ENCODE measurements at regions not wholly inside any gene's neighbourhood (a gene's known extent, or its start where the extent isn't known, plus 50 kb on each side); places are given as distances from the start of the nearest gene placed in this dataset.

DNA sequence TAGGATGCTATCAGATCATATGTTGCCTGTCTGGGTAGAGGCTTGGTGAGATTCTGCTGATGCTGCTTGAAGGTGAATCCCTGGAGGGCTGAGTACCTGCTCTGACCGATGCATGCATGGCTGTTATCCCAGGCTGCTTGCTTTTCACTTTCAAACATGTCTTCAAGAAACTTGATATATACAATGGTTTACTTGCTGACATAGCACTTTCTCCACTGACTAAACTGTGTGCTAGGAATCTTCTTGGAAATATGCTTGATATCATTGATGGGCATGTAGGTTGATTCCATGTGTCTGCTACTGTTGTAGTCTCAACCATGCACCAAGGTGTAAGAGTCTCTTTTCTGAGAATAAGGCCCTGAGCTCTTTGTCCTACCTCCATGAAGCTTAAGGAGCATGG is 79.6 kb upstream of the WDR1 start:
- no peaks in the 10 kb centered on the region for H3K27me3 ChIP-seq (ENCODE audit: control insufficient read depth, insufficient read depth, low read length)
- no peak overlapping the region for H3K4me3 ChIP-seq (ENCODE audit: low read length)
- H3K4me1 ChIP-seq (ENCODE audit: control insufficient read depth, insufficient read depth, low read length): no peaks in the 10 kb centered on the region
- H3K27ac ChIP-seq (ENCODE audit: low read depth, low read length): no peak overlapping the region
- H3K36me3 ChIP-seq (ENCODE audit: control insufficient read depth, insufficient read depth, low read length): no peaks in the 10 kb centered on the region
- no peak overlapping the region for H3K9ac ChIP-seq (ENCODE audit: low read length)

DNA sequence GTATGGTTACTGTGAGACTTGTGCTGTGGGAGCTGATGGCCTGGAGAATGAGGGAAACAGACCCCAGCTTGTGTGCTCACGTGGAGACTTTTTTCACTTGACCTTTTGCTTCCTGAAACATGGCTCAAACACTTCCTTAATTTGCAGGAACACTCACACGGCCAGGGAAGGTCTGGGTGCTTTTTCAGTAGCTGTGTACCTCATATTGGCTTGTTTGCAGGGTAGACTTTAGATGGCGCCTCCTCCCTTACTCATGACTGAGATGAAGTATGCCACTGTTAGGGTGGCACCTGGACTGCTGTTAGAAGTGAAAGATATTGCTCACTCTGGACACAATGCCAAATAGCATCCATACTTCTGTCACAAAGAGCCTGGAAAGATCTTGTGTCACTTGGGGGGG is 75.7 kb upstream of the WDR1 start:
- Histone ChIP-seq H3K27me3 (ENCODE audit: control insufficient read depth, insufficient read depth, low read length) (no peaks in the 10 kb centered on the region), H3K36me3 (ENCODE audit: control insufficient read depth, insufficient read depth, low read length) (no peaks in the 10 kb centered on the region), H3K9ac (ENCODE audit: low read length) (no peak overlapping the region), H3K4me1 (ENCODE audit: control insufficient read depth, insufficient read depth, low read length) (no peaks in the 10 kb centered on the region), H3K27ac (ENCODE audit: low read depth, low read length) (no peak overlapping the region), H3K4me3 (ENCODE audit: low read length) (no peak overlapping the region)

DNA sequence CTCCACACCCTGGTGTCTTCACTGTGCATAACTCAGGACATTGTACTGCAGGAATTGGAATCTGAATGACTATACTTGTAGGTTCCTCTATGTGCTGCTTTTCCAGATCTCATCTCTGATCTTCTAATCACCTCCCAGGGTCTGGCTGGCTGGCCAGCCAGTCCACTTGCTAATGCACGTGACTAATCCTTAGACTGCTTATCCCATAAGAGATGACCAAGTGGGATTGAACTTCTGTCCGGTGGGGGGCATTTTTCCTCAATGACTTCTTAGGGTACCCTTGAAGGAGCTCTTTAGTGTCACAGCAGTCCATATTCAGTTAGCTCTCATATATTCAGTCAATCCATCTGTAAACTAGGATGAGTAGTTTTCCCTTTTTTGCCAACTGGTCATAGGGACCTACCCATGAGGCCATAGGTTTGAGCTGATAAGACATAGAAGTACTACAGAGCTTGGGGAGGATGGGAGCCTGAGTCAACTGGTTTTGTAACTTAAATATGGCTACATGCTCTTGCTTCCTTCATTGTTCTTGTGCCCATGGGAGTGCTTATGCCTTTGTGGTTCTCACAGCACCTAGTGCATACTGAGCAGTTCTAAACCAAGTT is 71.9 kb upstream of the WDR1 start:
- Histone ChIP-seq H3K27ac (ENCODE audit: low read depth, low read length) (no peak overlapping the region), H3K36me3 (ENCODE audit: control insufficient read depth, insufficient read depth, low read length) (no peaks in the 10 kb centered on the region), H3K4me1 (ENCODE audit: control insufficient read depth, insufficient read depth, low read length) (no peaks in the 10 kb centered on the region), H3K9ac (ENCODE audit: low read length) (no peak overlapping the region), H3K27me3 (ENCODE audit: control insufficient read depth, insufficient read depth, low read length) (no peaks in the 10 kb centered on the region), H3K4me3 (ENCODE audit: low read length) (no peak overlapping the region)

DNA sequence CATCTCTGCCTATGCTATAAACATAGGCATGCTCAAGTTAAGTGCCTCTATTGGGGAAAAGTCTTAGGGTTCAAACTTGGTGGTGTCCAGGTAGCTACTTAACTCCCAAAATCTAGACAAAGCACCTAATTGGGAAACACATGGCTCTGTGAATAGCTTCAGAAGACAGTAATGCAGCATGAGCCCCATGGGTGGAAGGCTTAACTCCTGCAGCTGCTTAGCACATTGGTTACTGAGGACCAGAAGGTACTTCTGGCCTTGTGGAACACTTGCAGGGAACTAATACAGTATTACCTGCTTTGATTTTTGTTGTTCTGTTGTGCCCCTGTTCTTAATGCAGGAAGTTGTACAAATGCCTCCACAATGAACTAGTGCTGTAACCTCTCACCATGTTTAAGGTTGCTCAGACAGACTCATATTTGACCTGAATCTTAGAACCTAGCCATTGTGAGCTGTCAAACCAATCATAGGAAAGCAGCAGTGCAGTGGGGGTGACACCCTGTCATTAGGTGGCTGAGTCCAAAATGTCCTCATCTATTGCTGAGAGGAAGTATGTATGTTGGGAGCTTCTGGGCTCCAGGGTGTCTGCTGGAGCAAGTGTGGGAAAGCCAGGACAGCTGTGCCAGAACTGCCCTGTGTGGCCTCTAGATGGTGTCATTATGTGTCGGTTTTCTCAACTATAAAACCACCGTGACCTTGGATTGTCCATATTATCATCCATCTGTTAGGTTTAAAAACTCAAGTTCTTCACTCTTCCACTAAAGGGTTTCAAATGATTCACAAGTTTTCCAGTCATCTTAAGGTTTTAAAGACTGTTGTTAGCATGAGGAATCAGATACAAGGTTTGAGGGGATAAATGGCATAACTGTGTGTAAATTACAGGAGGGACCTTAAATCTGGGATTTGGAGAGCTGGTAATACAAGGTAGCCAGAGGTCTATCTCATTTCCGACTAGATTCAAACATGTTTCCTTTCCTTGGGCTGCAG is 69.9 kb upstream of the WDR1 start:
- no peaks in the 10 kb centered on the region for H3K4me1 ChIP-seq (ENCODE audit: control insufficient read depth, insufficient read depth, low read length)
- H3K36me3 ChIP-seq (ENCODE audit: control insufficient read depth, insufficient read depth, low read length): no peaks in the 10 kb centered on the region
- no peak overlapping the region for H3K9ac ChIP-seq (ENCODE audit: low read length)
- no peak overlapping the region for H3K4me3 ChIP-seq (ENCODE audit: low read length)
- no peak overlapping the region for H3K27ac ChIP-seq (ENCODE audit: low read depth, low read length)
- no peaks in the 10 kb centered on the region for H3K27me3 ChIP-seq (ENCODE audit: control insufficient read depth, insufficient read depth, low read length)

DNA sequence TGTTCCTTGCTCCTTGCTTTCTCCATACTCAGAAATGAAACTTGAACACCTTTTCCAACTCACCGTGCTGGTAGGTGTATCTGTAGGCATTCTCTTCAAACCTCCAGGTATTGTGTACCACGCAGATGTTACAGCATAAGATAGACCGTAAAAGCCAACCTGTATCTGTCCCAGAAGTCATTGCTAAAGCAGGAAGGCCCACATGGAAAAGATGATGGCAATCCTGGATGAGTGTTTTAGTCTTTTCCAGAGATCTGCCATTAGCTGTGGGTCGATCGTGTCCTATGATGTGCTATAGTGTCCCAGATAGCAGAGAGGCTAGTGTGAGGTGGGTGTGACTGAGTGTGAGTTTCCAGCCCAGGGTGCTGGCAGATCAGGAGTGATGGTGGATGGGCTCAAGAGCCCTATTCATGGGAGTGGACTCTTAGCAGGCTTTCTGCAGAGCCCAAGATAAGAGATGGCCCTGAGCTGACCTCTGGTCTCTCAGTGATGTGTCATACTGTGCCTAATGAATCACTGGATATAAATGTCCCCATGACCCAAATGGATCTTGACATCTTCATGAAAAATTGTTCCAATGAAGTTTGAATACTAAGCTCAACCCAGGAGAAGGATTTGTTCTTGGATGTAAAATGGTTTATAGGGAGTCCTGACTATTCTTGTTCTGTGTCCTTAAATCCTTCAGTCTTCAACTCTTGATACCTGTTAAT is 69.1 kb upstream of the WDR1 start:
- Histone ChIP-seq H3K27me3 (ENCODE audit: control insufficient read depth, insufficient read depth, low read length) (no peaks in the 10 kb centered on the region), H3K4me3 (ENCODE audit: low read length) (no peak overlapping the region), H3K4me1 (ENCODE audit: control insufficient read depth, insufficient read depth, low read length) (no peaks in the 10 kb centered on the region), H3K36me3 (ENCODE audit: control insufficient read depth, insufficient read depth, low read length) (no peaks in the 10 kb centered on the region), H3K27ac (ENCODE audit: low read depth, low read length) (no peak overlapping the region), H3K9ac (ENCODE audit: low read length) (no peak overlapping the region)

DNA sequence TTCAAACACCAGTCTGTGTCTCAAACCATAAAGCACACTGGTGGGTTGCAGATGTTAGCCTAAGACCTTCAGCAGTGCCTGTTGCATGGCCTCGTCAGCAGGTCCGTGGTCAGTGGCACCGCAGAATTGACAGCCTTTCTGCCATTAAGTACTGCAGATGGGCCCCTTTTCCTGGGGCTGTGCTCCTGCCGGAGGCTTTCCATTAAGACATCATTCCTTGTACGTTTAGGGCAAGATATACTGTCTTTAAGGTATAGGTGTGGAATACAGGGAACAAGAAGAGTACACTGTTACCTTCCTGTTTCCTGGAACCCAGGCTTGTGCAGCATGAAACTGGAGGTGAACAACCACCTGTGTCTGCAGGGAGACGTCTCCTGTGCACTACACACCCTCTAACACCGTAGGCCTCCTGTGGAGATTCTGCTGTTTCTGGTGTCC is 67.9 kb upstream of the WDR1 start:
- no peak overlapping the region for H3K27ac ChIP-seq (ENCODE audit: low read depth, low read length)
- H3K9ac ChIP-seq (ENCODE audit: low read length): no peak overlapping the region
- no peaks in the 10 kb centered on the region for H3K4me1 ChIP-seq (ENCODE audit: control insufficient read depth, insufficient read depth, low read length)
- H3K4me3 ChIP-seq (ENCODE audit: low read length): no peak overlapping the region
- no peaks in the 10 kb centered on the region for H3K36me3 ChIP-seq (ENCODE audit: control insufficient read depth, insufficient read depth, low read length)
- no peaks in the 10 kb centered on the region for H3K27me3 ChIP-seq (ENCODE audit: control insufficient read depth, insufficient read depth, low read length)

DNA sequence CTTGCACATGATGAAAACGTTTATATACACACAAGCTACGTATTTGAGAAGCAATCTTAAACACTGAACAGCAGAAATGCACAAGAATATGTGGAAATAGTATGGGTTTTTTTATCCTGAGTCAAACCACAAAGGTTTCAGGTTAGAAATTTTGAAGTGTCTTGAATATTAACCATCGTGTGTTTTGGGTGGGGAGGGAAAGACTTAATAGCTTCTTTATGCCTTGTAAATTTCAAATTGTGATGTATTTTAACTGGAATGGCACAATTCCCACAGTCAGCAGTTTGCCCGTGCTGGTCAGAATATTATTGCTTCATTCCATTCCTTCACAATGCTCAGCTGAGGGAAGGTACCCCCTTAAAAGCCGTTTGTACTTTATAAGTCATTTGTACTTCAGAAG is 67.4 kb upstream of the WDR1 start:
- no peak overlapping the region for H3K4me3 ChIP-seq (ENCODE audit: low read length)
- no peak overlapping the region for H3K27ac ChIP-seq (ENCODE audit: low read depth, low read length)
- H3K9ac ChIP-seq (ENCODE audit: low read length): no peak overlapping the region
- H3K36me3 ChIP-seq (ENCODE audit: control insufficient read depth, insufficient read depth, low read length): no peaks in the 10 kb centered on the region
- no peaks in the 10 kb centered on the region for H3K27me3 ChIP-seq (ENCODE audit: control insufficient read depth, insufficient read depth, low read length)
- H3K4me1 ChIP-seq (ENCODE audit: control insufficient read depth, insufficient read depth, low read length): no peaks in the 10 kb centered on the region

DNA sequence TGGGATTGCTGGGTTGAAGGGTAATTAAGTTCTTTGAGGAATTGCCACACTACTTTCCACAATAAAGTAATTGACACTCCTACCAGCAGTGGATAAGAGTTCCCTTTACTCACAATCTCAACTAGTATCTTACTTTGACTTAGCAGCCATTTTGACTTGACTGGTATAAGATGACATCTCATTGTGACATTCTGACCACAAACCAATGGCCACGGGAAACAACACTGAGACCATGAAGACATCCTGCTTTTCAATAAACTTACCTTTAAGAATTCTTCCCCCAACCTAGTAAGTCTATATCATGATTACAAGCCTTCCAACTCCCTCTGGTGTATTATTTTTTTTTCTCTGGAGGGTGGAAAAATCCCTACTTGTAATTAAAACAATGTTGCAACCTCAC is 66.9 kb upstream of the WDR1 start:
- Histone ChIP-seq H3K27ac (ENCODE audit: low read depth, low read length) (no peak overlapping the region), H3K36me3 (ENCODE audit: control insufficient read depth, insufficient read depth, low read length) (no peaks in the 10 kb centered on the region), H3K4me3 (ENCODE audit: low read length) (no peak overlapping the region), H3K4me1 (ENCODE audit: control insufficient read depth, insufficient read depth, low read length) (no peaks in the 10 kb centered on the region), H3K27me3 (ENCODE audit: control insufficient read depth, insufficient read depth, low read length) (no peaks in the 10 kb centered on the region), H3K9ac (ENCODE audit: low read length) (no peak overlapping the region)

DNA sequence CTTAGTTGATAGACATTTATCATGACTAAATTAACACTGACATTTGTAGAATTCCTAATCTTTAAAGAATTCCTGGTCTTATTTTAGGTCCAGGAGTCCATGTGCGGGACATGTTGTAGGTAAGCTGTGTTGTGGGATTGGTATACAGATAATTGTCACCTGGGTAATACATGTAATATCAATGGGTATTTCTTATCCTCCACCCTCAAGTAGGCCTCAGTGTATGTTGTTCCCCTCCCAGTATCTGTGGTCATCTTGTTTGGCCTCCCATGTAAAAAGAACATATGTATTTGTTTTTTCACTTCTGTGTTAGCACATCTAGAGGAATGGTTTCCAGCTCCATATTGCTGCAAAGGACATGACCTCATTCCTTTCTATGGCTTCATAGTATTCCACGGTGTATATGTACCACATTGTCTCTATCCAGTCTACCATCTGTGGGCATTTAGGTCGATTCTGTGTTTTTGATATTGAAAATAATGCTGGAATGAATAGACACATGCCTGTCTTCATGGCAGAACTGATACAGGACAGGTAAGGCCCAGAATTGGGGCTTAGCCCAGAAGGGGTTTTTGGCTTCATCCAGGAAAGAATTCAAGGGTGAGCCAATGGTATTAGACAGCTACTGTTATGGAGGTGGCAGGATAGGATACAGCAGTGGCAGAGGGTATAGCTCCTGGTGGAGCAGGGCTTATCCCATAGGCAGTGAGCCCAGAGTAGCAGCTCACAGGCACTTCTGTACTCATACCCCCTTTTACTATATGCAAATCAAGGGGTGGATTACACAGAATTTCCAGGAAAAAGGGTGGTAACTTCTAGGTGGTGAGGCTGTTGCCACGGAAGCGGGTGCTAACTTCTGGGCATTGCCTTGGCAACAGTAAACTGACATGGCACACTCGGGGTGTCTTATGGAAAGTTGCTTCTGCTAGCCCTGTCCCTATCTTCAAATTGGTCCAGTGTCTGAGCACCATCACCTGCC is 66.1 kb upstream of the WDR1 start:
- Histone ChIP-seq H3K4me1 (ENCODE audit: control insufficient read depth, insufficient read depth, low read length) (no peaks in the 10 kb centered on the region), H3K36me3 (ENCODE audit: control insufficient read depth, insufficient read depth, low read length) (no peaks in the 10 kb centered on the region), H3K4me3 (ENCODE audit: low read length) (no peak overlapping the region), H3K27me3 (ENCODE audit: control insufficient read depth, insufficient read depth, low read length) (no peaks in the 10 kb centered on the region), H3K27ac (ENCODE audit: low read depth, low read length) (no peak overlapping the region), H3K9ac (ENCODE audit: low read length) (no peak overlapping the region)

DNA sequence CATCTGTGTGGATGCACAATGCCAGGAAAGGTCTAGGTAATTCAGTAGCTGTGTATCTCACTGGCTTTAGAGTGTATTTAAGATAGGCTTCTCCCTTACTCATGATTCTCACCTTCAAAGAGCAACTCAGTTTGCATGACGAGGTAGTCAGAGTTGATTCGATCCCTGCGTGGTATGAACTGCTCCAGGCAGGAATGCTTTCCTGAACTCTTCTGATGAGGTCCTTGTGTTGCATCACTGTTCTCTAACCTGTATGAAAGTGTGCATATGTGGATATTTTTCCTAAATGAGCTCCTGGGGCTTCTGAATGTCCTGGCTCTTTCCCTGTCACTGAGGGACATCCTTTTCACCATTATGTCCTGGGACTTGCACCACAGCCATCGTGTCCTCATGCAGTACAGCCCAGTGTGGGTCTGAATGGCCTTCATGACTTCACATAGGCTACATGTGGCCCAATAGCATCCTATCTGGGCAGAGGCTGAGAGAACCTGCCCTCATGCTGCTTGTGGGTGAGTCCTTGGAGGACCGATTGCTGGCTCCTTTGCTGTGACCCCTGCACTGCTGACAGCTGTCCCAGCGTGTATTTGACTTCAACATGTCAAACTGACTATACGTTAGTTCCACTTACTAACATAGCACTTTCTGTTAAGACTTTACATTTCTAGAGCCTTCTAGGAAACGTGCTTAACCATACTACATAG is 65.3 kb upstream of the WDR1 start:
- H3K9ac ChIP-seq (ENCODE audit: low read length): no peak overlapping the region
- no peak overlapping the region for H3K4me3 ChIP-seq (ENCODE audit: low read length)
- no peak overlapping the region for H3K27ac ChIP-seq (ENCODE audit: low read depth, low read length)
- no peaks in the 10 kb centered on the region for H3K27me3 ChIP-seq (ENCODE audit: control insufficient read depth, insufficient read depth, low read length)
- no peaks in the 10 kb centered on the region for H3K36me3 ChIP-seq (ENCODE audit: control insufficient read depth, insufficient read depth, low read length)
- no peaks in the 10 kb centered on the region for H3K4me1 ChIP-seq (ENCODE audit: control insufficient read depth, insufficient read depth, low read length)

DNA sequence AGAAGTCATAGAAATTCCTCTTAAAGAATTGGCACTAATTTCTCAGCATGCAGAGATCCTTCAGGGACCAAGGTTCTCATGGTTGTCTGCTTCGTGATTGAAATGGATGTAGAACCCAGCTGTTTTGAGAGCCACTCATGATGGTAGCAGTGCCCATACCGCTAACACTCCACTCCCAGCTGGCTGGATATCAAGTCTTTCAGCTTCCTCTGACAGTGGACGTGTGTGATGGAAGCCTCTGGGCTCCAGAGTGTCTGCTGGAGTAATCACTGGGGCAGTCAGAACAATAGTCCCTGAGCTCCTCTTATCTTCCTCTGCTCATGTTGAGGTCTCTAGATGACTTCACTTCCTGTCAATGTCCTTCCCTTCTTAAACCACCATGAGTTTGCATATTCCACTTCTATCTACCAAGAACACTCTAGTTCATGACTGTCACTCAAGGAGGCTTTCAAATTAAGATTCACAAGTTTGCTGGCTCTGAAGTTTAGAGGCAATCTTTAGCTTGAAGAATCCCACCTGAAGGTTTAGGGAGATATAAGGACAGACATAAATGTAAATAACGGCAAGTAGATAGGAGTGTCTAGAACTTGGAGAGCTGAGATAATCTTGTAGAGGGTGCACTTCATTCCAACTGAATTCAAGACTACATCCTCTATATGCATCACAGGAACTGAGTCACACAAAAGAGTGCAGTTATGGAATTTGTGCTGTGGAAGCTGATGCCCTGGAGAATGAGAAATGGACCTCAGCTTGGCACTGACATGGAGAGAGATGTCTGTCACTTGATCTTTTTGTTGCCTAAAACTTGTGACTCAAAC is 64.5 kb upstream of the WDR1 start:
- Histone ChIP-seq H3K4me3 (ENCODE audit: low read length) (no peak overlapping the region), H3K27ac (ENCODE audit: low read depth, low read length) (no peak overlapping the region), H3K9ac (ENCODE audit: low read length) (no peak overlapping the region), H3K27me3 (ENCODE audit: control insufficient read depth, insufficient read depth, low read length) (no peaks in the 10 kb centered on the region), H3K36me3 (ENCODE audit: control insufficient read depth, insufficient read depth, low read length) (no peaks in the 10 kb centered on the region), H3K4me1 (ENCODE audit: control insufficient read depth, insufficient read depth, low read length) (no peaks in the 10 kb centered on the region)

All from rectal smooth muscle tissue (tissue), 1 donor.